Superior temporal gyrus (tissue), 1 donor: ENCODE measurements at regions not wholly inside any gene's neighbourhood (a gene's known extent, or its start where the extent isn't known, plus 50 kb on each side); places are given as distances from the start of the nearest gene placed in this dataset.
"Not testable (repeated sequence)": the region's sequence is repeated elsewhere in the genome, so short reads cannot be mapped to it uniquely, and the experiment has no call there.

Experiments used
- DNase-seq: peaks from one replicate; pipeline ENCODE4 v3.0.0-alpha.2; 2016; ENCODE audit errors: extremely low spot score

DNA sequence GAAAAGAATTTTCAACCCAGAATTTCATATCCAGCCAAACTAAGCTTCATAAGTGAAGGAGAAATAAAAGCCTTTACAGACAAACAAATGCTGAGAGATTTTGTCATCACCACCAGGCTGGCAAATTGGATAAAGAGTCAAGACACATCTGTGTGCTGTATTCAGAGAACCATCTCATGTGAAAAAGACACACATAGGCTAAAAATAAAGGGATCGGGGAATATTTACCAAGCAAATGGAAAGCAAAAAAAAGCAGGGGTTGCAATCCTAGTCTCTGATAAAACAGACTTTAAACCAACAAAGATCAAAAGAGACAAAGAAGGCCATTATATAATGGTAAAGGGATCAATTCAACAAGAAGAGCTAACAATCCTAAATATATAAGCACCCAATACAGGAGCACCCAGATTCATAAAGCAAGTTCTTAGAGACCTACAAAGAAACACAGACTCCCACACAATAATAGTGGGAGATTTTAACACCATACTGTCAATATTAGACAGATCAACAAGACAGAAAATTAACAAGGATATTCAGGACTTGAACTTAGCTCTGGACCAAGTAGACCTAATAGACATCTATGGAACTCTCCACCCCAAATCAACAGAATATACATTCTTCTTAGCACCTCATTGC lies 55.9 kb upstream of the ACSM6 start:
- not testable (repeated sequence) for DNase-seq

- DNase-seq: no peak
Measured at GRCh38 chr10:95134490-95134889, 59.5 kb upstream of the ACSM6 start.

DNA sequence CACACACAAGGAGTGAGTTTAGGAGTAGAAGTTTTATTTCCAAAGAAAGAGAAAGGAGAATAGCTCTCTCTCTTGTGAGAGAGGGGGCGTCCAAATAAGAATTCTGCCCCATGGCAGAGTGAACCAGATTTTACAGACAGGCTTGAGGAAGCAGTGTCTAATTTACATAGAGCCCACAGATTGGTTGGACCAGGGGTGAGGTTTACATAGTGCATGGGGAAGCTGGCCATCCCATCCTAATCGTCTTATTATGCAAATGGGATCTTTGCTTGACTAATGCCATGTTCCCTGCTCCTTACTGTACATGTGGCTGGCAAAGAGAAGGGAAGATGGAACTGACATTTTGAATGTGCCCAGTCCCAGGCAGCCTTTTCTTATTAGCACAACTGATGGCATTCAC lies 60.0 kb upstream of the ACSM6 start:
- no peak for DNase-seq

- peak; percentile 75 for DNase-seq
Measured at GRCh38 chr10:95133016-95133752, 60.9 kb upstream of the ACSM6 start.

DNA sequence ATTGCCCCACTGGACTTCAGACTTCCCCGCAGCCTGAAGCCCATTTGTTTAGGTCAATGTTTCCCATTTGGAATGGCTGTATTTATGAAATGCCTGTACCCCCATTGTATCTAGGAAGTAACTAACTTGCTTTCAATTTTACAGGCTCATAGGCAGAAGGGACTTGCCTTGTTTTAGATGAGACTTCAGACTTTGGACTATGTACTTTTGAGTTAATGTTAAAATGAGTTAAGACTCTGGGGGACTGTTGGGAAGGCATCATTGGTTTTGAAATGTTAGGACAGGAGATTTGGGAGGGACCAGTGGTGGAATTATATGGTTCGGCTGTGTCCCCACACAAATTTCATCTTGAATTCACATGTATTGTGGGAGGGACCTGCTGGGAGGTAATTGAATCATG lies 61.1 kb upstream of the CYP2C8 start:
- not testable (repeated sequence) for DNase-seq

GRCh38 chr10:95125582-95125981 lies 56.3 kb upstream of the CYP2C8 start:
- DNase-seq: no peak

DNA sequence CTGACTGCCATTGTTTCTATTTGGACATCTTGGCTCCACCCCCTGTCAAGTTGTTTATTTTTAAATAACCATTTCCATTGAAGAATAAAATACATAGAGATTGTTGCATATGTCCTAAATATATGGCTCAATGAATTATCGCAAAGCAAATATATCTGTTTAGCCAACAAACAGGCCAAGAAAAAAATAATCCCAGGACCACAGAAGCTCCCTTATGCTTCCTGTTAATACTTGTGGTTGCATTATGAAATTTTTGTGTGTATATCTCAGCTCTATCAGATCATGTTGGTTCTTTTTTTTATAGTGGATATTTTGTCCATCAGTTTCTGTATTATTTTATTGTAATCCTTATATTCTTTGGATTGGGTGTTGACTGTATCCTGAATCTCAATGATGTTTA lies 53.4 kb upstream of the CYP2C8 start:
- DNase-seq: no peak

DNA sequence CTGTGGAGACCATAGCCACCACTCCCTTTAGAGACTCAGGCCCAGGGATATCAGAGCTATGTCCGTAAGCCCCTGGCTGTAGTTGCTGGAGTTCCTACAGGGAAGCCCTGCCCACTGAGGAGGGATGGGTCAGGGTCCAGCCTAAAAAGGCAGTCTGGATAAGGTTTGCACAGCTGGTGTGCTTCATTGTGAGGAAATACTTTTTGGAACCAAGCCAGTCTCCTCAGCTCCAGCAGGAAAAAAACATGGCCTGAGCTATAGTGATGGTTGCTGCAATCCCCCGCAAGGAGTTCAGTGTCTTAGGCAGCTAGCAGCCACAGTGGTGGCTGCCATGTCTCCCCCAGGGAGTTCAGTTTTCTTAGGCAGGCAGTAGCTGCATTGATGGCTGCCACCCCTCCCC lies 52.6 kb upstream of the CYP2C8 start:
- DNase-seq: no peak
